IMR-90 (cell line): ENCODE measurements at regions not wholly inside any gene's neighbourhood (a gene's known extent, or its start where the extent isn't known, plus 50 kb on each side); places are given as distances from the start of the nearest gene placed in this dataset.

ENCODE experiments used
- BHLHE40 ChIP-seq: fragments of 150-350 bp; IDR thresholded peaks from 2 replicates; pipeline ENCODE4 v1.6.1; 2016; ENCODE audit warnings: mild to moderate bottlenecking, low read depth, low read length
- CEBPB ChIP-seq: IDR thresholded peaks from 2 replicates; pipeline ENCODE4 v1.6.1; 2012; ENCODE audit warnings: low read depth, low read length, improper control_type of control experiment
- CHD1 ChIP-seq: IDR thresholded peaks from 2 replicates; pipeline ENCODE4 v1.6.1; 2012; ENCODE audit warnings: low read depth, low read length, improper control_type of control experiment
- CTCF ChIP-seq: conservative IDR thresholded peaks from 2 replicates; pipeline ENCODE4 v1.5.1; 2012; ENCODE audit warnings: mild to moderate bottlenecking, low read depth, low read length, improper control_type of control experiment
- FOS ChIP-seq: fragments of 150-350 bp; IDR thresholded peaks from 2 replicates; pipeline ENCODE4 v1.6.1; 2016; ENCODE audit warnings: low read depth, low read length
- MAFK ChIP-seq: IDR thresholded peaks from 2 replicates; pipeline ENCODE4 v1.6.1; 2012; ENCODE audit warnings: low read depth, low read length, improper control_type of control experiment
- MAZ ChIP-seq: IDR thresholded peaks from 2 replicates; pipeline ENCODE4 v1.6.1; 2012; ENCODE audit warnings: low read depth, mild to moderate bottlenecking, low read length, improper control_type of control experiment, moderate library complexity, borderline replicate concordance
- POLR2A ChIP-seq: IDR thresholded peaks from 2 replicates; pipeline ENCODE4 v1.6.1; 2012; ENCODE audit warnings: mild to moderate bottlenecking, low read depth, low read length
- RAD21 ChIP-seq: IDR thresholded peaks from 2 replicates; pipeline ENCODE4 v1.6.1; 2012; ENCODE audit warnings: low read length, improper control_type of control experiment
- RCOR1 ChIP-seq: IDR thresholded peaks from 2 replicates; pipeline ENCODE4 v1.6.1; 2012; ENCODE audit warnings: mild to moderate bottlenecking, low read length, improper control_type of control experiment; ENCODE audit not compliant: insufficient replicate concordance
- RFX5 ChIP-seq: IDR thresholded peaks from 2 replicates; pipeline ENCODE4 v1.8.0; 2012; ENCODE audit warnings: low read depth, mild to moderate bottlenecking, low read length, moderate library complexity
- SMC3 ChIP-seq: fragments of 150-350 bp; IDR thresholded peaks from 2 replicates; pipeline ENCODE4 v1.6.1; 2016; ENCODE audit warnings: low read depth, mild to moderate bottlenecking, antibody characterized with exemption, low read length, moderate library complexity
- TF ChIP-seq, protein P1 (sequence below): fragments of 150-350 bp; IDR thresholded peaks from 2 replicates; pipeline ENCODE4 v1.6.1; 2016; ENCODE audit warnings: low read depth, mild to moderate bottlenecking, low read length, moderate library complexity, borderline replicate concordance
- TF ChIP-seq, protein P2 (sequence below): fragments of 150-350 bp; IDR thresholded peaks from 2 replicates; pipeline ENCODE4 v1.6.1; 2017; ENCODE audit warnings: mild to moderate bottlenecking, antibody characterized with exemption, low read length, low read depth

DNA sequence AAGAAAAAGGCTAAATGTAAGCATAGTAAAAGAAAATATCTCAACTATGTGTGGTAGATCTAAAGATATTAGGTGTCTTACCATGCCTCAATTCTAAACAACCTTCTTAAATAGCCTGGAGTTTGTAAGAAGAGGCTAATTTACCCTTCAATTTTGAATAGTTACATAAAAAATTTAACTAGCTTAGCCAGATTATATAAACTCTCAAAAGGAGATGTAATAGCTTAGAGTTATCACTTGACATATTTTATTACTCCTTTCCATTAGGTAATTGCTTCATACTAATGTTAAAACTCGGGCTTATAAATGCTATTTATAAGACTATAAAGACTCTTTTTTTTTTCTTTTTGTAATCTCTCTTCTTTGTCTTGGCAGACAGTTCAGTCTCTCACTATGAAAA, 297.5 kb upstream of the PABPC4L start:
- TF ChIP-seq CTCF: no peak
- no peak for TF ChIP-seq FOS
- TF ChIP-seq, protein P1, sequence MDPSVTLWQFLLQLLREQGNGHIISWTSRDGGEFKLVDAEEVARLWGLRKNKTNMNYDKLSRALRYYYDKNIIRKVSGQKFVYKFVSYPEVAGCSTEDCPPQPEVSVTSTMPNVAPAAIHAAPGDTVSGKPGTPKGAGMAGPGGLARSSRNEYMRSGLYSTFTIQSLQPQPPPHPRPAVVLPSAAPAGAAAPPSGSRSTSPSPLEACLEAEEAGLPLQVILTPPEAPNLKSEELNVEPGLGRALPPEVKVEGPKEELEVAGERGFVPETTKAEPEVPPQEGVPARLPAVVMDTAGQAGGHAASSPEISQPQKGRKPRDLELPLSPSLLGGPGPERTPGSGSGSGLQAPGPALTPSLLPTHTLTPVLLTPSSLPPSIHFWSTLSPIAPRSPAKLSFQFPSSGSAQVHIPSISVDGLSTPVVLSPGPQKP: no peak
- TF ChIP-seq POLR2A: no peak
- TF ChIP-seq RAD21: no peak
- TF ChIP-seq CHD1: no peak
- TF ChIP-seq RCOR1: no peak
- no peak for TF ChIP-seq BHLHE40
- TF ChIP-seq MAFK: no peak
- no peak for TF ChIP-seq CEBPB
- no peak for TF ChIP-seq MAZ
- no peak for TF ChIP-seq SMC3
- no peak for TF ChIP-seq RFX5
- TF ChIP-seq, protein P2, sequence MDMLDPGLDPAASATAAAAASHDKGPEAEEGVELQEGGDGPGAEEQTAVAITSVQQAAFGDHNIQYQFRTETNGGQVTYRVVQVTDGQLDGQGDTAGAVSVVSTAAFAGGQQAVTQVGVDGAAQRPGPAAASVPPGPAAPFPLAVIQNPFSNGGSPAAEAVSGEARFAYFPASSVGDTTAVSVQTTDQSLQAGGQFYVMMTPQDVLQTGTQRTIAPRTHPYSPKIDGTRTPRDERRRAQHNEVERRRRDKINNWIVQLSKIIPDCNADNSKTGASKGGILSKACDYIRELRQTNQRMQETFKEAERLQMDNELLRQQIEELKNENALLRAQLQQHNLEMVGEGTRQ: no peak
